GM19043 (cell line): ENCODE measurements at regions not wholly inside any gene's neighbourhood (a gene's known extent, or its start where the extent isn't known, plus 50 kb on each side); places are given as distances from the start of the nearest gene placed in this dataset.

Source experiments
- ATAC-seq: cut with Tn5 transposase; IDR thresholded peaks from one replicate; pipeline ENCODE4 v1.9.1; 2021; ENCODE audit warnings: low read depth; ENCODE audit not compliant: unreplicated experiment

GRCh38 chr5:40390281-40391149 is 289.2 kb upstream of the PTGER4 start:
- no peak for ATAC-seq

GRCh38 chr5:40389591-40389990 is 290.1 kb upstream of the PTGER4 start:
- no peak for ATAC-seq

GRCh38 chr5:40386289-40386688 is 293.4 kb upstream of the PTGER4 start:
- ATAC-seq = peak; percentile 88

- ATAC-seq = no peak
These were observed 294.2 kb upstream of the PTGER4 start for GRCh38 chr5:40385544-40385943.

GRCh38 chr5:40384782-40385390 is 294.8 kb upstream of the PTGER4 start:
- no peak for ATAC-seq

- peak; percentile 28 for ATAC-seq
These were observed 295.7 kb upstream of the PTGER4 start for GRCh38 chr5:40383749-40384651.

GRCh38 chr5:40381676-40382363 is 297.9 kb upstream of the PTGER4 start:
- no peak for ATAC-seq

GRCh38 chr5:40381016-40381415 is 298.7 kb upstream of the PTGER4 start:
- ATAC-seq = no peak

- peak; percentile 77 for ATAC-seq
These were observed 301.1 kb upstream of the PTGER4 start for GRCh38 chr5:40378396-40379177.

GRCh38 chr5:40376566-40376965 is 303.1 kb upstream of the PTGER4 start:
- ATAC-seq = peak; percentile 60

GRCh38 chr5:40374853-40375252 is 304.9 kb upstream of the PTGER4 start:
- ATAC-seq = no peak

- no peak for ATAC-seq
These were observed 311.5 kb upstream of the PTGER4 start for GRCh38 chr5:40368200-40368599.

- ATAC-seq = no peak
These were observed 312.5 kb upstream of the PTGER4 start for GRCh38 chr5:40367255-40367654.

- no peak for ATAC-seq
These were observed 314.1 kb upstream of the PTGER4 start for GRCh38 chr5:40365342-40366330.

GRCh38 chr5:40364441-40364840 is 315.3 kb upstream of the PTGER4 start:
- ATAC-seq = no peak

GRCh38 chr5:40361378-40361777 is 318.3 kb upstream of the PTGER4 start:
- no peak for ATAC-seq

- no peak for ATAC-seq
These were observed 319.0 kb upstream of the PTGER4 start for GRCh38 chr5:40360685-40361084.

GRCh38 chr5:40359832-40360231 is 319.9 kb upstream of the PTGER4 start:
- ATAC-seq = no peak

GRCh38 chr5:40359093-40359492 is 320.6 kb upstream of the PTGER4 start:
- no peak for ATAC-seq
